Gastroesophageal sphincter (tissue), 4 donors: ENCODE measurements at regions not wholly inside any gene's neighbourhood (a gene's known extent, or its start where the extent isn't known, plus 50 kb on each side); places are given as distances from the start of the nearest gene placed in this dataset.

Source experiments
- ATAC-seq: fragments of 150-250 bp; one replicate; pipeline ENCODE4 v1.9.1; 2016; ENCODE audit warnings: mild to moderate bottlenecking, moderate library complexity
- H3K27ac ChIP-seq, 4 donors: fragments of 200-600 bp; sonication (generic) in 3 of 4; 1 replicate in 3 of 4; 2 replicates in 1 of 4; pipeline ENCODE4 v1.5.1; 2016 to 2019
- H3K27me3 ChIP-seq: fragments of 200-600 bp; sonication (generic); one replicate; pipeline ENCODE4 v1.5.1; 2019
- H3K36me3 ChIP-seq, 2 donors: fragments of 200-600 bp; sonication (generic); one replicate each; pipeline ENCODE4 v1.5.1; 2019; ENCODE audit warnings: control low read depth in 1 of 2
- H3K4me1 ChIP-seq, 3 donors: fragments of 200-600 bp; sonication (generic); 1 replicate in 2 of 3; 2 replicates in 1 of 3; pipeline ENCODE4 v1.5.1; 2016 to 2019; ENCODE audit warnings: control low read depth in 2 of 3
- H3K4me3 ChIP-seq, 2 donors: fragments of 200-600 bp; sonication (generic); one replicate each; pipeline ENCODE4 v1.5.1; 2019; ENCODE audit warnings: mild to moderate bottlenecking in 1 of 2, moderate library complexity in 1 of 2
- H3K9me3 ChIP-seq, 3 donors: fragments of 200-600 bp; sonication (generic); one replicate each; pipeline ENCODE4 v1.5.1; 2017 to 2019; ENCODE audit warnings: control low read depth in 2 of 3
- CTCF ChIP-seq, 4 experiments: fragments of 200-600 bp in 2 of 4; fragments of 450-650 bp in 2 of 4; sonication (generic) in 1 of 4; IDR thresholded peaks; one replicate each; pipeline ENCODE4 v1.5.1; 2017 to 2019; ENCODE audit warnings: antibody characterized with exemption in 4 of 4, mild to moderate bottlenecking in 2 of 4, moderate library complexity in 2 of 4
- EP300 ChIP-seq: sonication (generic); formaldehyde crosslinking; IDR thresholded peaks from one replicate; pipeline ENCODE4 v1.6.1; 2017; ENCODE audit warnings: antibody characterized with exemption, mild to moderate bottlenecking
- POLR2A ChIP-seq, 2 donors: fragments of 450-650 bp; IDR thresholded peaks; one replicate each; pipeline ENCODE4 v1.6.1; 2017; ENCODE audit warnings: antibody characterized with exemption in 2 of 2, mild to moderate bottlenecking in 2 of 2, moderate library complexity in 1 of 2
- POLR2AphosphoS5 ChIP-seq: sonication (generic); formaldehyde crosslinking; IDR thresholded peaks from one replicate; pipeline ENCODE4 v1.6.1; 2017; ENCODE audit warnings: antibody characterized with exemption
- WGBS, 2 donors: methylation state at CpG; one replicate each; pipeline ENCODE4 v1.1.5; 2018; ENCODE audit warnings: low coverage in 1 of 2; 5-methylcytosine and 5-hydroxymethylcytosine counted together

GRCh38 chr18:24669502-24669901, 209.1 kb downstream of the HRH4 start:
- no peaks in the 10 kb centered on the region for H3K36me3 ChIP-seq
- ATAC-seq: no peak
- H3K4me1 ChIP-seq: no peaks in the 10 kb centered on the region
- no peak for TF ChIP-seq POLR2A (IDR thresholded peaks at IDR 0.05)
- no peak for TF ChIP-seq POLR2AphosphoS5
- TF ChIP-seq CTCF (IDR thresholded peaks at IDR 0.05): no peak
- no peak for TF ChIP-seq EP300
- no peaks in the 10 kb centered on the region for H3K9me3 ChIP-seq
- peaks cover 4% of the 10 kb centered on the region for H3K27me3 ChIP-seq
- no peak overlapping the region for H3K4me3 ChIP-seq
- H3K27ac ChIP-seq: no peak overlapping the region
- WGBS, 2 donors: 73% methylated on average over 3 of the region's 3 CpGs; no CpG with 5 or more reads in 1 of the 2 donors

- no peaks in the 10 kb centered on the region for H3K9me3 ChIP-seq
- no peak overlapping the region for H3K4me3 ChIP-seq
- H3K4me1 ChIP-seq: no peaks in the 10 kb centered on the region
- no peaks in the 10 kb centered on the region for H3K36me3 ChIP-seq
- WGBS, 2 donors: 47% methylated on average over 7 to 8 of the region's 9 CpGs
- H3K27ac ChIP-seq: no peak overlapping the region
- H3K27me3 ChIP-seq: peaks cover 4% of the 10 kb centered on the region
- ATAC-seq: no peak
- no peak for TF ChIP-seq POLR2A (IDR thresholded peaks at IDR 0.05)
- TF ChIP-seq POLR2AphosphoS5: no peak
- TF ChIP-seq CTCF (IDR thresholded peaks at IDR 0.05): no peak
- TF ChIP-seq EP300: no peak
Observed at GRCh38 chr18:24672165-24672941, 211.9 kb downstream of the HRH4 start.

DNA sequence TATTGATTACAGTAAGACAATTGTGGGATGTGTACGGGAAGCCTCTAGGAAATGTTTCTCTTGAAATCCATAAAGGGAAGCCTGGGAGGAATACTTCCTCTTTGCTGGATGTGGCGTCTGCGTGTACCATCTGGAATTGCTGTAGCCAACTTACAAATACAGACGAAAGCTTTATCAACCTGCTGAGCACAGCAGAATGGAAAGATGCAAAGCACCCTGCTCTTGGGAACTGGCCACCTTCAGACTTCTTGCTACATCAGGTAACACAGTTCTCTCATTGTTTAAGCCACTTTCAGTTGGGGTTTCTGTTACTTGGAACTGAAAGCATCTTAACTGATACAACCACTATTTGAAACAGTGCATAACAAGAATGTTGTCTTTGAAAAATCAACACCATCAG, 213.8 kb downstream of the HRH4 start:
- Histone ChIP-seq H3K27me3 (peaks cover 4% of the 10 kb centered on the region), H3K4me1 (no peaks in the 10 kb centered on the region), H3K9me3 (no peaks in the 10 kb centered on the region), H3K4me3 (no peak overlapping the region), H3K27ac (no peak overlapping the region), H3K36me3 (no peaks in the 10 kb centered on the region)
- TF ChIP-seq EP300 (no peak), CTCF (IDR thresholded peaks at IDR 0.05) (no peak), POLR2A (IDR thresholded peaks at IDR 0.05) (no peak), POLR2AphosphoS5 (no peak)
- 48 to 68% methylated on average over 4 of the region's 4 CpGs for WGBS, 2 donors
- no peak for ATAC-seq

GRCh38 chr18:24674605-24675004, 214.2 kb downstream of the HRH4 start:
- Histone ChIP-seq H3K4me3 (no peak overlapping the region), H3K27ac (no peak overlapping the region), H3K36me3 (no peaks in the 10 kb centered on the region), H3K9me3 (no peaks in the 10 kb centered on the region), H3K27me3 (peaks cover 4% of the 10 kb centered on the region), H3K4me1 (no peaks in the 10 kb centered on the region)
- TF ChIP-seq POLR2AphosphoS5: no peak
- TF ChIP-seq EP300: no peak
- no peak for TF ChIP-seq CTCF (IDR thresholded peaks at IDR 0.05)
- no peak for TF ChIP-seq POLR2A (IDR thresholded peaks at IDR 0.05)
- no peak for ATAC-seq
- WGBS, 2 donors: 85 to 93% methylated on average over 3 of the region's 3 CpGs

- WGBS, 2 donors: 64 to 75% methylated on average over 1 of the region's 1 CpG
- Histone ChIP-seq H3K36me3 (no peaks in the 10 kb centered on the region), H3K4me3 (no peak overlapping the region), H3K27me3 (peaks cover 4% of the 10 kb centered on the region), H3K27ac (no peak overlapping the region), H3K4me1 (no peaks in the 10 kb centered on the region), H3K9me3 (peaks cover 0 to 14% (median 0%) of the 10 kb centered on the region in 3 donors)
- no peak for ATAC-seq
- no peak for TF ChIP-seq CTCF (IDR thresholded peaks at IDR 0.05)
- no peak for TF ChIP-seq POLR2A (IDR thresholded peaks at IDR 0.05)
- no peak for TF ChIP-seq EP300
- TF ChIP-seq POLR2AphosphoS5: no peak
Observed at GRCh38 chr18:24677011-24677410, 216.6 kb downstream of the HRH4 start.
